ENCODE measurements at regions not wholly inside any gene's neighbourhood (a gene's known extent, or its start where the extent isn't known, plus 50 kb on each side); places are given as distances from the start of the nearest gene placed in this dataset.

- TF ChIP-seq CTCF (IDR thresholded peaks at IDR 0.05) (no peak), POLR2A (IDR thresholded peaks at IDR 0.05) (no peak), POLR2AphosphoS5 (IDR thresholded peaks at IDR 0.05; ENCODE audit: insufficient read depth in 1 of 2, low read depth in 1 of 2) (no peak)
These were observed 237.5 kb upstream of the HMGA2 start for GRCh38 chr12:65586796-65587195.

Data from vagina (tissue), 2 donors.